G401 (cell line): ENCODE measurements at regions not wholly inside any gene's neighbourhood (a gene's known extent, or its start where the extent isn't known, plus 50 kb on each side); places are given as distances from the start of the nearest gene placed in this dataset.
A peak's percentile ranks its signal among the peaks of the same experiment; 100 is the strongest.

Source experiments
- DNase-seq: peaks from one replicate; pipeline ENCODE4 v3.0.0-alpha.2; 2015; ENCODE audit warnings: low spot score
- in situ Hi-C: cut with HindIII; loops from 2 replicates; pipeline ENCODE4 v1.10.0; 2016; ENCODE audit warnings: low sequenced_read_pairs, mixed read lengths

DNA sequence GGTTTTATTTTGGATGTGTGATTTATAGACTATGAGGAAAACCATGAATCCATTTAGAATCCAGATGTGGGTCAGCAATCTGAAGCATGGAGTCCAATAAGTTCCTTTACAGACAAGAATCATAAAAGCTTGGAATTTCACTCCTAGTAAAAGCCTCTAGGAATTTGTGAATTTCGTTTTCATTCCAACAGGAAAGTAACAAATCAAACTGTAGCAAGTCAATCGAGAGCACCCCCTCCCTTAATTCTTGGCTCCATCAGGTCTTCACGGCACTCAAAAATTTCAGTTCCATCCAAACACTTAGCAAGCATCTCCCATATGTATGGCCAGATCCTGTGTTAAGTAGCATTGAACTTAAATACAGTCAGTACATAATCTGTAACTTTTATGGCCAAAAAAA lies 143.6 kb upstream of the POU2AF2 start:
- in situ Hi-C loops, result no loop called here
- no peak for DNase-seq

DNA sequence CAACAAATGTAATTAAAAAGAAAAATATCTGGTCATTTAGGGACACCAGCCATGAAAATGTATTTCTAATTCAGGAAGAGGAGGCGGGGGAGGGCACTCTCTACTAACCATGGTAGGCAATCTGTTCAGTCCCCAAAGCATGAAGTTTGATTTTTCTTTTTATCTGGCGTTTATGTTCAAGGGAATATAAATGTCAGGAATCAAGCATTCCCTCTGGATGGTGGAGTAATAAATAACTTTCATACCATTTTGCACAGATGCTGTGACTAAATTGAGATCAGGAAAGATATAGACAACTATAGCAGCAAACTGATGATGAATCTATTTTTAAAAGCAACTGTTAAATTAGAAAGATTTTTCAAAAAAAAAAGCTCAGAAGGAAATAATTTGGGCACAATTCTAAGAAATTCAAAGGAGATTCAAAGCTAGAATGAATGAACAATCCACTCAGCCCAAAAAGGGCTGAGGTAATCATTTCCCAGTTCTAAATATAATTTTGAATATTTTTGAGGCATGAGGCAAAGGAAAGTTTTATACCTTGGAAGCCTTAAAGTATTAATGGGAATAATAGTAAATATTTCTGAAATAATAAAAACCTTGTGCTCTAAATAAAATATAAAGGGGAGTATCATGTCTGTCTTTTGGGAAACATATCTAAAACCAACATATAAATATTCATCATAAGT lies 146.4 kb upstream of the POU2AF2 start:
- DNase-seq, result no peak
- in situ Hi-C loops, result no loop called here

DNA sequence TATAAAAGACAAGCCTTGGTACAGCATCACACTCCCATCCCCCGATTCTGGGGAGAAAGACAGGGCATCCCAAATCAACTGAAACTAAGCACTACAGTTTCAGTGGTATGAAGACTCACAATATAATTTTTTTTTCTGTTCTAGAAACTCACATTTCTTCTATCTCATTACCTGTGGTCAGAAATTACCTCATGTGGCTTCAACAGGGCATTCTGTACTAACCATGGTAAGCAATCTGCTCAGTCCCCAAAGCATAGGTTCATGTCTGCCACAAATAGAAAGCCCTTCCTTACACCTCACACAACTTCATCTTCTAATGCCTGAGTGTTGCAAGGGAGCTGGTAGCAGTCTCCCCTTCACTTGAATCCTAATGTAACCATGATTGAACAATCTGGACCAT lies 147.4 kb upstream of the POU2AF2 start:
- in situ Hi-C loops, result no loop called here
- DNase-seq, result no peak

DNA sequence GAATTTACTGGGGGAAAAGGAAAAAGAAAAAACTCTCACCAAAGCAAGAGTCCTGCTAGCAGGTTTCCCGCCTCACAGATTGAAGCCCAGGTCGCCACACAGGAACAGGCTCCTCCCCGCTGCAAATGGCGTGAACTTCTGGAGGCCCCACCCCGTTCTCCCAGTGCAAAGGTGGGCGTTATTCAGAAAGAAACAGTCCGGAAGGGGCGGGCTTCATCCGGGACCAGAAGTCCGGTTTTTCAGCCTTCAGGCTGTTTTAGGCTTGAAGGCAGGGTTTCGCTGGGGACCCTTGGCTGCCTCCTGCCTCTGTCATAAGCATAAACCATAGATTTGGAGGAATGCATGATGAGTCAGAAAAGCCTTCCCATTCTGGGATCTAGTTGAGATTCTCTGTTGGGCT lies 148.3 kb upstream of the POU2AF2 start:
- in situ Hi-C loops, result no loop called here
- DNase-seq, result no peak

DNA sequence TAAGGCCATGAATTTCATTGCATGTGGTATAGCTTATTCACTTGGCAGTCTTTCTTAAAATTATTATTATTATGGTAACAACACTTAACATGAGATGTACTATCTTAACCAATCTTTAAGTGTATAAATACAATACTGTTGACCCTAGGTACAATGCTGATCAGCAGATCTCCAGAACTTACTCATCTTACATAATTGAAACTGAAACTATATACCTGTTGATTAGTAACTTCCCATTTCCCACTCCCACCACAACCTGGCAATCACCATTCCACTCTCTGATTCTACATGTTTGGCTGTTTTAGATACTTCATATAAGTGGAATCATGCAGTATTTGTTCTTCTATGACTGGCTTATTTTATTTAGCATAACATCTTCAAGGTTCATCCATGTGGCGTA lies 150.2 kb upstream of the POU2AF2 start:
- DNase-seq, result no peak
- in situ Hi-C loops, result no loop called here

DNA sequence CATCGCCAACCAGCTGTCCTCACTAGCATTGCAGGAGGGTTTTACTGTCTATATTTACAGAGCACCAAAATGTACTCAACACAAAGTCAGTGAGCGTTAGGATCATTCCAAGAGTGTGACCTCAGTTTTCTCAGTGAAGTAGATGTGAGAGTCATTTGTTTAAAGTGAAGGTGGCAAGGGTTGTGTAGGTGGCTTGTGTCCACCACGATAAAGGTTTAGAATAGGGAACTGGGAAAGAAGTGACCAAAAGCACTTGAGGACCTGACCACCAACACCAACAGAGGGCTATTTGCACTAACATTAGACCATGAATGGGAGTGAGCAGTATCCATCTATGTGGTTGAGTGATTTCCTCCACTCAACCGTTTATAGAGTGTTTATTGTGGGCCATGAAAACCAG lies 152.5 kb upstream of the POU2AF2 start:
- DNase-seq, result no peak
- in situ Hi-C loops, result no loop called here

DNA sequence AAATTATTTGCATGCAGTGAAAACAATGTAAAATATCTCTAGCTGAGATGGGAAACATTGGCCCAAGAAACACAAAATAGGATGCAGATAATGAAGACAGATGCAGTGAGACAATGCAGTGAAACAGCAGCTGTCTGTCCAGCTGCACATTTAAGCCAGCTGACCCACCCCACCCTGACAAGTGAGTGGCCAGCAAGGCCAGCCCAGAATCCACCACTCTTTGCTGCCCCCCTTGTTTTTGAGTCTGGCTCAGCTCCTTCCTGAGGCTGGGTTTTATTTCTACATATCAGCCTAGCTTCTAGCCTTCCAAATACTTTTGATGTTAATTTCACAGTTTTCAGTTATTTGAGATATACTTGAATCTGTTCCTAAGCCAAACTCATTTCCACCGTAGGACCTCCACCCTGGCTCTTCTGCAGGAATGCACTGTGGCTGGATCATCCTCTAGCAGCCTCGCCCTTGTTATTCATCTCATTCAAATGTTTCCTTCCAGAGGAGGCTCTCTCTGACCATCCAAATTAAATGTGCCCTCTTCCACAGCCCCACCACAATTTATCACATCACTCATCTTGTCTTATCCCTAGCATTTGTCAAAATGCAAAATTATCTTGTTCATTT lies 154.1 kb upstream of the POU2AF2 start:
- in situ Hi-C loops, result no loop called here
- DNase-seq, result no peak

DNA sequence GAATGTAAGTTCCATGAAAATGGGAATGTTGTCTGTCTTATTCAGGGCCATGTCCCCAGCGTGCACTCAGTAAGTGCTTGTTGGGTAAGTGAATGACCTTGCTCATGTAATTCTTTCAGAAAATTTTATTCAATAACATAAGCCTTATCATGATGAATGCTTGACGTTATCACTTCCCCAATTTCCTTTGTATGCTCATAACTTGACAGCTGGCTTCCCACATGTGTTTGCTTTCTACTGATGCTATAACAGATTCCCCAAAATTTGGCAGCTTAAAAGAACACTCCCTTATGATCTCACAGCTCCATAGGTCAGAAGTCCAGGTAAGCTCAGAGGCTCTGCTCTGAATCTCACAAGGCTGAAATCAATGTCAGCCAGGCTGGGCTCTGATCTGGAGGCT lies 155.8 kb upstream of the POU2AF2 start:
- no peak for DNase-seq
- in situ Hi-C loops, result no loop called here

DNA sequence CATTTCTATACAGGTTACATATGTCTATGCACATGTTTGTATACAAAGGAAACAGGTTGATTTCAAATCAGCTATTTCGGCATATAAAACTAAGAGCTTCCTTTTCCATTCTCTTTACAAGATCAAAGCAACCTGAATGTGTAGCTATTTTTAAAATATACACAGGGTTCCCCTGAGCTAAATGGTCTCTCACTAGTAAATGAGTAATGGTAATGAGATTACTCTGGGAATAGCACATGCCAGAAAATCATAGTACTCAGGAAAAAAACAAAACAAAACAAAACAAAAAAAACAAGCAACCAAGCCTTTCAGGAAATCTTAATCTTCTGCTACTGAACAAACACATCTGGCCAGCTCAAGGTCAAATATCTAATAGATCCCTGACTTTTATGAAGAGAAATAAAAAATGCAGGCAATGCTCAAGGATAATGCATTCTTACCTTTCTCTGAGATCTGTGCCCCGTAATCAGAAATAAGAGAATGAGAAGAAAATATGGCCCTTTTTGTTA lies 156.6 kb upstream of the POU2AF2 start:
- in situ Hi-C loops, result no loop called here
- no peak for DNase-seq

DNA sequence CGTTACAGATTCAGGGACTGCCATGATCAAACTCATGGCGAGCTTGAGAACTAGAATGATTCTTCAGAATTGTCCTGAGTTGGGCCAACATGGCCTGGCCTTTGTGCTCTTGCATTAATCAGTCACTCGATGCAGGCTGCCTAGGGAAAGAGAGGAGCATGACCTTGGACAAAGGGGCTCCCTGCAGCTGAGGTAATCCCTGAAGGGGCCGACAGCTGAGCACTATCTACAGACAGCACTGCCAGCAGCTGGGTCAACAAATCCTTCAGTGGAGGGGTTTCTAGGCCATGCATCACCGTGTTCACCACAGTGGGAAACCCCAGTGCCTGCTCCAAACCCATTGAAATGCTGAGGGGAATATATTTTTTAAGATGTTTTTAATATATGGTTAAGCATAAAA lies 159.5 kb upstream of the POU2AF2 start:
- DNase-seq, result no peak
- in situ Hi-C loops, result no loop called here

DNA sequence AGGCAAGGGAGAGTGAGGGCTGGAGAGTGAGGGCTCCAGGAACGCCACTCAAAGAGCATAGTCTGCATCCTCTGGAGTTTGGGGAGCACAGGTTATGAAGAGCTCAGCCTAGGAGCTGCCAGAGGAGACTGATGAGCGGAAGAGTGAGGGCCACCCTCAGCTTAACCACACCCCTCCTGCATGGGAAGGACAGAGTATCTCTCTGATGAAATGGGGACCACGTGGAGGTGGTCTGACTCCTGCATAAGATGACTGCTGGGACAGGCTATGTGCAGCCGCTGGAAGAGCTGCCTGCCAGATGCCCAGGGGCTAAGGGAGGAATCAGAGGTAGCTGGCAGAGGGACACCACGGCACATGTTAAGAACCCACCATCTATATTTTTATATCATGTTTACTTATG lies 162.9 kb upstream of the POU2AF2 start:
- in situ Hi-C loops, result no loop called here
- DNase-seq, result no peak

DNA sequence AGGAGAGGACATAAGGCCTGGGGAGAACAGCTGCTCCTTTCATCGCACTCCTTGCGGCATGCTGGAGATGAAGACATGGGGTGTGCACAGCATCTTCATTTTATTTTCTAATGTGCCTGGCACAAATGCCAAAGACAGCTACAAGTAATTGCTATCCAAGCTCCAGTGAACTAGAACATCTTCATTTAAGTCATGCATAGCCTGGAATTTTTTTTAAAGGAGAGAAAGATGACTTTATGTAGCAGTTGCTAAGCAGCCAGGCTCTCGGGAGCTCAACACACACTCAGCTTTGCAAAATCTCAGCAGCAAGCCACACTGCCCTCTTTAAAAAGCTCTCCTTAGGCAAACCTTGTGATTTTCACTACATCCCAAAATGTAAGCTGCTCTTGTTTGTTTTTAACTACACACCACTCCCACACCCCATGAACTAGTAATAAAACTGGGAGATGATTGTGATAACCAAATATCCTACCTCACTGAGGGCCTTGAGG lies 164.5 kb upstream of the POU2AF2 start:
- in situ Hi-C loops, result no loop called here

DNA sequence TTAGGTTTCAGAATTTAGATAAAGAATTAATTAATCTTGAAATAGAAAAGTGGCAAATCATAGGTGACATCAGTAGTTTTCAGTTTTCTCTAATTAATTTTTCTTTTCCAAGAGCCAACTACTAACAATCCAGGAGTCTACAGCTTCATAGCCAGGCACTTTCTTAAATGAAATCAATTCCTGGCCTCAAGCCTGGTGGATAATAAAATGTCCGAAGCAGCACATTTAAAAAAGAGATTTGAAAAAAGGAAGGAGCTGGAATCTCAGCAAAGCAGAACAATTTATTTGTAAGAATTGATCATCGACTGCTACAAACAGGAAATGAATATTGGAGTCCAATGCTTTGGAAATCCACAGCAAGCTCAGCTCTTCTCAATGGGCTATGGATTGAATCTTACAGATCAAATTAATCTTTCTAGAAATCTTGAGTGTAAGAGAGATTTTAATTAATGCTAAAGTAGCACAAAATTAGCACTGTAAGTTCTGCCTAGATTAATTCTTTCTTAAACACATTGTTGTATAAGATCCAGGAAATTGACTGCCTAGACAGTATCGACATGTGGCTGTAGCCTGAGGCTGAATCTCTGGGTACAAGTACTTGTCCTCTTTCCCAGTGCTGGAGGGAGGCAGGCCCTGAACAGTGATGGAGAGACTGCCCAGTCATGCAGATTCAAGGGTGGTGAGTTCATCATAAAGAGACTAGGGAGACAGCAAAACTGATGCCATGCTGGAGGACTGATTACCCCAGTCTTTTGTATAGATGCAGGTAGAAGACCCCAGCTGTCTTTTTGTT lies 167.8 kb upstream of the POU2AF2 start:
- DNase-seq, result no peak
- in situ Hi-C loops, result no loop called here

More for the DNA sequence above, 164.5 kb upstream of the POU2AF2 start:
- peak; percentile 9 for DNase-seq

DNA sequence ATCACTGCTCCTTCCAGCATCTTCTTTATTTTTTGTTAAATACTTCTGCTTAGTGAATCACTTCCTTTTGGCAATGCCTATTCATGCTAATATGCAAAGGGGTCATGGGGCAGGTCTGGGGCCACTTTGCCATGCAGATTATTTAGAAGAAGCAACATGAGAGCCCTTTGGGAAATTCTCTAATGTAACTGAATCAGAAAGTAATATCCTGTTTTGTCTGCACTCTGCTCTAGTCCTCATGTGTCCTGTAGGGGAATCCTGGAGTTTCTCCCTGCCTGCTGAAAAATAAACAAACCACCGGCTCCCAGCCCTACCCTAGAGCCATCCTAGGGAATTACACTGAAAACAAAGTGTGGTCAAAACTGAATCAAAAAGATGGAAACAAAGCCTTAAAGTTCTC lies 176.5 kb upstream of the POU2AF2 start:
- DNase-seq, result no peak
- in situ Hi-C loops, result no loop called here

DNA sequence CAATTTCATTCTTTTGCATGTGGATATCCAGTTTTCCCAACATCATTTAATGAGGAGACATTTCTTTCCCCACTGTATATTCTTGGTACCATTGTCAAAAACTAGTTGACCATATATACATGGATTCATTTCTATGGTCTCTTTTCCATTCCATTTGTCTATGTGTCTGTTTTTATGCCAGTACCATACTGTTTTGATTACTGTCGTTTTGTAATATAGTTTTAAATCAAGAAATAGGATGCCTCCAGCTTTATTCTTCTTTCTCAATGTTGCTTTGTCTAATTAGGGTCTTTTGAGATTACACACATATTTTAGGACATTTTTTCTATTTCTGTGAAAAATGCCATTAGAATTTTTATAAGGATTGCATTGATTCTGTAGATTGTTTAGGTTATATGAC lies 177.5 kb upstream of the POU2AF2 start:
- DNase-seq, result no peak
- in situ Hi-C loops, result no loop called here

DNA sequence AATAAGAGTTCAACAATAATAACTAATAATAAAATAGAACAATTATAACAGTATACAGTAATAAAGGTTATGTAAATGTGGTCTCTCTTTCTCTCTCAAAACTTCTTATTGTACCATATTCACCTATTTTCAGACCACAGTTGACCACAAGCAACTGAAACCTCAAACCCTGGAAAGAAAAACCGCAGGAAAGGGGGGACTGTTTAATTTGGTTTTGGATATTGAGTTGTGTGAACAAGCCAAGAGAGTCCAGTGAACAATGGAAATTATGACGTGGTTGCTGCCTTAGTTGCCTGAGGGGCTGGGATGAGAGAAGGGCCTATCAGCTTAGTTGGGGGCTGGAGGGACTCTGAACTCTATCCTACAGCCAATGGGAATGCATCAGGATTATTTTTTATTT lies 178.7 kb upstream of the POU2AF2 start:
- in situ Hi-C loops, result no loop called here
- no peak for DNase-seq

DNA sequence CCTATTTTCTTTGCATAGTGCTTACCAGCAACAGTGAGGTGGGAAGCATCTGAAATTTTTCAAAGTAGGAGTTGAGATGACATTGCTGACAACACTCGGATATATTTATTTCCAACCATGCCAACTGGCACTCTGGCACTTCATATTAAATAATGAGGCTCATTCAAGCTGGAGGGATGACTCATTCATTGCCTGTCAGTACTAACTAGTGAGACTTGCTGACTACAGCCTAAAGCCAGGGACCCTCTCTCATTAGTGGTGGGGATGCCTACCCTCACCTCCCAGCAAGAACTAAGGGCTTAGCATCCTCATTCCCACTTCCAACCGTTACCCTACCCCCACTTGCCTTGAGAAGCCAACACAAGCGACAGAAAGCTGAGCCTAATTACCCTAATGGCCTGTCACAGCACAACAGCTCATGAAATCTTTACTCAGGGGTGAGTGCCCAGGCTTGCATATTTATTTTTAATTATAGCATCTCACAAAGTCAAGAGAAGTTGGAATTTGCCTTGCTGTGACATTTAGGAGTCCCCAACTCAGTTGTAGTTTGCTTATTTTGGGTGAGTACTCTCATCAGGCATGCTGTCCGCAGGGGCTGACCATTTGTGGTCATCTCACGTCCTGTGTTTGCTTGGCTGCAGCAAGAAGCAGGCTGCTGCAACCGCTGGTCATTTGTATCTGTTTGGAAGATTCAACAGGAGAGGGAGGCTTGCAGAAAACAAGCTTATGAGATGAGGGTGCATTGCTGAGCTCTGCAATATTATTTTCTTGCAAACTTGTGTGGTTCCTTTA lies 181.6 kb upstream of the POU2AF2 start:
- DNase-seq, result no peak

DNA sequence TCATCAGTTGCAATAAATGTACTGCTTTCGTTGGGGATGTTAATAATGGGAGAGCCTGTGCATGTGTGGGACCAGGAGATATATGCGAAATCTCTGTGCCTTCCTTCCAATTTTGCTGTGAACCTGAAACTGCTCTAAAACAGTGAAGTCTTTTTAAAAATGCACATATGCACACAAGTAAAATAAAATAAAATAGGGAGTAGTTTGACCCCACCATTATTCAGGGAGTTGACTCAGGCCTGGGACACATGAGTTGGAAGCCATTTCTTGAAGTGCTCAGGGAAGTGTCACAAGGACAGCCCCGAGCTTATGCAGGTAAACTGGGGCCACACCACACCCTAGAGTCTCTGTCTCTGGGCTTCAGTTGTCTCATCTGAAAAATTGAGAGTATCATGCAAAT lies 183.1 kb upstream of the POU2AF2 start:
- no peak for DNase-seq
- in situ Hi-C loops, result no loop called here

More for the DNA sequence above, 181.6 kb upstream of the POU2AF2 start:
- in situ Hi-C loops, result no loop called here

DNA sequence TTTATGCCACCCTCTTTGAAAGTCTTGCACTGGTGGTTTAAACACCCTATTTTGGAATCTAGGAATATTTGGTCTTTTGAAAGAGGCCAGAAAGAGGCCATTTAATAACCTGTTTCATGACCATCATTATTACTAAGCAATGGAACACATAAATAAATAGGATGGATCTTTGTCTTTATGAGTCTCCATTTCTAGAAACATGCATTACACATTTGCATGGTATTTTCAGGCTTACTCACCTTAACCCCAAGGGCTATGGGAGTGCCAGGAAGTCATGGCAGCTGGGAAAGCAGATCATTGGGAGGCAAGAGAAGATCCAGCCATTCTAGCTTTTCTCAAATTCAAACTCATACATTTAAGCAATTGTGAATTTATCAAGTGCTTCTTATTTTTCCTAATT lies 185.8 kb upstream of the POU2AF2 start:
- no peak for DNase-seq
- in situ Hi-C loops, result no loop called here
